GM19455 (cell line): ENCODE measurements at regions not wholly inside any gene's neighbourhood (a gene's known extent, or its start where the extent isn't known, plus 50 kb on each side); places are given as distances from the start of the nearest gene placed in this dataset.

ENCODE experiments used
- ATAC-seq: cut with Tn5 transposase; IDR thresholded peaks from one replicate; pipeline ENCODE4 v1.9.1; 2021; ENCODE audit not compliant: unreplicated experiment

- no peak for ATAC-seq
Observed at GRCh38 chr17:70629902-70630301, 460.6 kb downstream of the KCNJ2 start.

- no peak for ATAC-seq
Observed at GRCh38 chr17:70636517-70637133, 467.3 kb downstream of the KCNJ2 start.

- no peak for ATAC-seq
Observed at GRCh38 chr17:70642059-70642458, 472.7 kb downstream of the KCNJ2 start.

- ATAC-seq = no peak
Observed at GRCh38 chr17:70644096-70644495, 474.8 kb downstream of the KCNJ2 start.

GRCh38 chr17:70646673-70647072 lies 477.3 kb downstream of the KCNJ2 start:
- no peak for ATAC-seq

GRCh38 chr17:70648166-70648565 lies 478.8 kb downstream of the KCNJ2 start:
- no peak for ATAC-seq

- ATAC-seq = no peak
Observed at GRCh38 chr17:70653850-70654249, 484.5 kb downstream of the KCNJ2 start.

GRCh38 chr17:70654706-70655105 lies 485.4 kb downstream of the KCNJ2 start:
- no peak for ATAC-seq

- no peak for ATAC-seq
Observed at GRCh38 chr17:70655176-70655958, 486.0 kb downstream of the KCNJ2 start.

GRCh38 chr17:70658317-70658716 lies 489.0 kb downstream of the KCNJ2 start:
- ATAC-seq = no peak

GRCh38 chr17:70658840-70659239 lies 489.5 kb downstream of the KCNJ2 start:
- no peak for ATAC-seq

- ATAC-seq = no peak
Observed at GRCh38 chr17:70661342-70662222, 492.2 kb downstream of the KCNJ2 start.

- no peak for ATAC-seq
Observed at GRCh38 chr17:70668276-70668937, 499.1 kb downstream of the KCNJ2 start.

- ATAC-seq = no peak
Observed at GRCh38 chr17:70668938-70669778, 499.8 kb downstream of the KCNJ2 start.

- ATAC-seq = no peak
Observed at GRCh38 chr17:70674061-70674460, 504.7 kb downstream of the KCNJ2 start.

GRCh38 chr17:70675070-70675590 lies 505.8 kb downstream of the KCNJ2 start:
- ATAC-seq = no peak

GRCh38 chr17:70677783-70678647 lies 508.7 kb downstream of the KCNJ2 start:
- ATAC-seq = no peak

GRCh38 chr17:70678889-70679288 lies 509.6 kb downstream of the KCNJ2 start:
- no peak for ATAC-seq

- ATAC-seq = no peak
Observed at GRCh38 chr17:70683936-70684335, 514.6 kb downstream of the KCNJ2 start.
